ENCODE measurements at regions not wholly inside any gene's neighbourhood (a gene's known extent, or its start where the extent isn't known, plus 50 kb on each side); places are given as distances from the start of the nearest gene placed in this dataset.

DNA sequence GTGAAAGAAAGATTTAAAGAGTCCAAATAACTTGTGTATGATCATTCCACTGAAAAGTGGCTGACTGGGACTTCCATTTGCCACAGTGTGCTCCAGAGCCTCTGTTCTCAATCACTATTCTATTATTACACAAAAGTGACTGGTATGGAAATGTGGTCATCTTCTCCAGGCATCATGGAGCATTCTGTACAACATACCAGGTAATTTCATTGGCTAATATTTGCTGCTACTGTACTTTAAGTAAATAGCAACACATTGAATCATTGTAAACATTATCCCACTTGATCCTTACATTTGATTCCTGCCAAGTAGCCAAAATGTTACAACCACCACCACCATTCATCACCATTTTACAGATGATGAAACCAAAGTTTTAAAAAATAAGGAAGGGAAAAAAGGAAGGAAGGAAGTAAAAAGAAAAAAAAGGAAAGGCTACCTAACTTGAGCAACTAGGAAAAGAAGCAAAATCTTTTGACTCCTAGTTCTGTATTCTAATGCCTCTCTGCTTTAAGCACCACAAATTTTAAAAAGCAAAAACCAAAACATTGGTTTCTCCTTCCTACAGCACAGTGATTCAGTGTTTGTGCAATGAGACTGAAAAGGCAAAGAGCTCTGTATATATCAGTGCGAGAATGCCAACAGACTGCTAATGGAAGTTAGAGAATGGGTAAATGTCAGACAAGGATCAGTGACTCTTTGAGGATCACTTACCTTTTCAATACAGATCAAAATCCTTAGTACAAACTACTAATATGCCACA, 361.4 kb upstream of the PTBP2 start:
- Histone ChIP-seq H3K79me2 (ENCODE audit: control insufficient read depth in 1 of 2, insufficient read depth in 2 of 2, low read length in 2 of 2) (no peaks in the 10 kb centered on the region), H2BK20ac (ENCODE audit: low read length) (no peak overlapping the region), H3K4me2 (ENCODE audit: insufficient read depth in 1 of 2, low read depth in 2 of 2, low read length in 2 of 2) (no peak overlapping the region), H4K8ac (ENCODE audit: extremely low read depth, insufficient read depth, low read length) (no peak overlapping the region), H2BK15ac (ENCODE audit: low read length) (no peak overlapping the region), H3K14ac (ENCODE audit: insufficient read length) (no peak overlapping the region), H2BK12ac (ENCODE audit: low read depth, low read length) (no peak overlapping the region), H3K4me3 (ENCODE audit: extremely low read depth in 1 of 4, insufficient read depth in 2 of 4, low read depth in 3 of 4, low read length in 4 of 4) (no peak overlapping the region), H4K5ac (ENCODE audit: insufficient read length, low read depth, low read length) (no peak overlapping the region), H3K27ac (ENCODE audit: low read depth, low read length) (no peak overlapping the region), H3K23ac (ENCODE audit: insufficient read length) (no peak overlapping the region), H3K23me2 (ENCODE audit: low read depth, low read length) (no peaks in the 10 kb centered on the region), H3K79me1 (ENCODE audit: low read depth, low read length) (no peaks in the 10 kb centered on the region), H2BK5ac (ENCODE audit: low read depth, low read length) (no peak overlapping the region), H3K18ac (ENCODE audit: extremely low read depth, low read length) (no peak overlapping the region), H3K56ac (replicated peaks; ENCODE audit: insufficient read length, low read depth, low read length) (no peak overlapping the region), H2AK5ac (ENCODE audit: low read depth, low read length) (no peak overlapping the region), H3K4me1 (replicated peaks in 1 of 4; ENCODE audit: control insufficient read depth in 3 of 4, insufficient read depth in 4 of 4, low read length in 3 of 4) (peaks cover 0 to 3% (median 0%) of the 10 kb centered on the region in 4 experiments; a peak in 1 of 7 replicates), H4K20me1 (replicated peaks in 1 of 2; ENCODE audit: control insufficient read depth in 1 of 2, insufficient read depth in 2 of 2, low read length in 2 of 2) (no peaks in the 10 kb centered on the region), H3K4ac (replicated peaks; ENCODE audit: insufficient read length, low read depth, low read length) (no peak overlapping the region), H3K9me3 (ENCODE audit: insufficient read depth in 2 of 2, low read depth in 1 of 2, low read length in 1 of 2) (no peaks in the 10 kb centered on the region), H2BK120ac (replicated peaks; ENCODE audit: low read depth, low read length) (no peak overlapping the region), H3K27me3 (replicated peaks in 1 of 4; ENCODE audit: control insufficient read depth in 3 of 4, extremely low read depth in 1 of 4, insufficient read depth in 3 of 4, low read length in 3 of 4) (no peaks in the 10 kb centered on the region), H3K9ac (replicated peaks in 1 of 4; ENCODE audit: extremely low read depth in 1 of 4, low read depth in 3 of 4, low read length in 3 of 4) (no peak overlapping the region), H4K91ac (replicated peaks; ENCODE audit: insufficient read length, low read length) (no peak overlapping the region), H2AFZ (ENCODE audit: low read length) (no peak overlapping the region), H3K36me3 (ENCODE audit: control insufficient read depth in 2 of 4, insufficient read depth in 4 of 4, low read length in 3 of 4) (no peaks in the 10 kb centered on the region)
- WGBS, 2 experiments (ENCODE audit: extremely low coverage in 1 of 2, insufficient coverage in 1 of 2, insufficient read length in 1 of 2, insufficient replicate concordance in 2 of 2, low coverage in 1 of 2, low lambda C conversion rate in 2 of 2, missing lambda C conversion rate in 1 of 2): 85% methylated on average over 1 of the region's 1 CpG; no CpG with 5 or more reads in 1 of the 2 experiments
- FAIRE-seq (no peak), DNase-seq (ENCODE audit: low read depth in 1 of 2, low spot score in 2 of 2) (no peak)
- ChIA-PET POLR2A (ENCODE audit: partially characterized antibody) (no interaction called here), CTCF (ENCODE audit: partially characterized antibody) (no interaction called here)
- no peak for TF ChIP-seq CBX8 (IDR thresholded peaks at IDR 0.05; ENCODE audit: borderline replicate concordance, low read depth, low read length)
- no peak for TF ChIP-seq SP1 (IDR thresholded peaks at IDR 0.05; ENCODE audit: low read depth, low read length)
- no peak for TF ChIP-seq JUND (IDR thresholded peaks at IDR 0.05; ENCODE audit: low read length)
- no peak for TF ChIP-seq YY1 (IDR thresholded peaks at IDR 0.05; ENCODE audit: low read depth, low read length)

Data from H1 (cell line).